Astrocyte (in vitro differentiated cells and primary cell): ENCODE measurements at regions not wholly inside any gene's neighbourhood (a gene's known extent, or its start where the extent isn't known, plus 50 kb on each side); places are given as distances from the start of the nearest gene placed in this dataset.

Experiments used
- DNase-seq: peaks from one replicate; pipeline ENCODE4 v3.0.0-alpha.2; 2010; ENCODE audit warnings: low read depth
- FAIRE-seq: peaks from 2 replicates; lab custom pipeline; 2011; peaks lifted over from hg19 to GRCh38; lab: Jason Lieb, UNC
- H2AFZ ChIP-seq: 2 replicates; pipeline ENCODE4 v1.6.0; 2012; ENCODE audit warnings: low read depth, low read length, inconsistent platforms
- H3K27ac ChIP-seq: 2 replicates; pipeline ENCODE4 v1.5.1; 2011; ENCODE audit warnings: low read depth, low read length, inconsistent platforms
- H3K27me3 ChIP-seq: 2 replicates; pipeline ENCODE4 v1.6.0; 2011; ENCODE audit warnings: low read length, inconsistent platforms; ENCODE audit not compliant: insufficient read depth
- H3K36me3 ChIP-seq: 2 replicates; pipeline ENCODE4 v1.5.1; 2011; ENCODE audit warnings: low read length, inconsistent platforms; ENCODE audit not compliant: insufficient read depth
- H3K4me1 ChIP-seq: 2 replicates; pipeline ENCODE4 v1.5.1; 2011; ENCODE audit warnings: low read length, inconsistent platforms; ENCODE audit not compliant: insufficient read depth
- H3K4me2 ChIP-seq: 2 replicates; pipeline ENCODE4 v1.6.0; 2012; ENCODE audit warnings: low read length, inconsistent platforms
- H3K4me3 ChIP-seq: 2 replicates; pipeline ENCODE4 v1.5.1; 2011; ENCODE audit warnings: low read depth, mild to moderate bottlenecking, low read length, inconsistent platforms; ENCODE audit not compliant: insufficient read depth
- H3K79me2 ChIP-seq: 2 replicates; pipeline ENCODE4 v1.6.0; 2012; ENCODE audit warnings: mild to moderate bottlenecking, low read length, inconsistent platforms; ENCODE audit not compliant: insufficient read depth
- H3K9ac ChIP-seq: 2 replicates; pipeline ENCODE4 v1.6.0; 2012; ENCODE audit warnings: mild to moderate bottlenecking, low read length, inconsistent platforms
- H3K9me3 ChIP-seq: 2 replicates; pipeline ENCODE4 v1.5.1; 2012; ENCODE audit warnings: low read depth, mild to moderate bottlenecking, low read length, inconsistent platforms; ENCODE audit not compliant: insufficient read depth
- H4K20me1 ChIP-seq: 2 replicates; pipeline ENCODE4 v1.6.0; 2012; ENCODE audit warnings: low read length, inconsistent platforms; ENCODE audit not compliant: insufficient read depth
- H3K27ac Mint-ChIP-seq: one replicate; pipeline ENCODE4 v1.8.0; 2021; ENCODE audit warnings: mild to moderate bottlenecking, mixed read lengths; ENCODE audit not compliant: unreplicated experiment
- H3K27me3 Mint-ChIP-seq: one replicate; pipeline ENCODE4 v1.8.0; 2021; ENCODE audit warnings: low read depth, mixed read lengths; ENCODE audit not compliant: unreplicated experiment
- H3K36me3 Mint-ChIP-seq: one replicate; pipeline ENCODE4 v1.8.0; 2021; ENCODE audit warnings: low read depth, mixed read lengths; ENCODE audit not compliant: unreplicated experiment
- H3K4me1 Mint-ChIP-seq: one replicate; pipeline ENCODE4 v1.8.0; 2021; ENCODE audit warnings: low read depth, mixed read lengths; ENCODE audit not compliant: unreplicated experiment
- H3K4me3 Mint-ChIP-seq: one replicate; pipeline ENCODE4 v1.8.0; 2021; ENCODE audit warnings: mild to moderate bottlenecking, moderate library complexity, mixed read lengths; ENCODE audit not compliant: unreplicated experiment
- H3K9me3 Mint-ChIP-seq: one replicate; pipeline ENCODE4 v1.8.0; 2021; ENCODE audit warnings: mild to moderate bottlenecking, mixed read lengths; ENCODE audit not compliant: unreplicated experiment
- CTCF ChIP-seq: IDR thresholded peaks from 2 replicates; pipeline ENCODE4 v1.5.1; 2011; ENCODE audit warnings: low read depth, mild to moderate bottlenecking, inconsistent platforms, low read length, moderate library complexity; ENCODE audit not compliant: insufficient read depth
- EZH2 ChIP-seq: IDR thresholded peaks from 2 replicates; pipeline ENCODE4 v1.6.1; 2012; ENCODE audit warnings: mild to moderate bottlenecking, low read length, inconsistent platforms; ENCODE audit not compliant: insufficient read depth

- Histone ChIP-seq H3K4me1 (no peaks in the 10 kb centered on the region), H3K4me2 (no peak overlapping the region), H3K9ac (no peak overlapping the region), H3K36me3 (no peaks in the 10 kb centered on the region), H4K20me1 (no peaks in the 10 kb centered on the region), H2AFZ (no peak overlapping the region), H3K79me2 (no peaks in the 10 kb centered on the region), H3K4me3 (no peak overlapping the region), H3K27me3 (no peaks in the 10 kb centered on the region), H3K9me3 (peaks cover 10% of the 10 kb centered on the region), H3K27ac (no peak overlapping the region)
- Mint-ChIP-seq H3K4me1 (no peaks in the 10 kb centered on the region), H3K27ac (no peak overlapping the region), H3K36me3 (no peaks in the 10 kb centered on the region), H3K4me3 (no peak overlapping the region), H3K9me3 (peaks cover 2% of the 10 kb centered on the region), H3K27me3 (peaks cover 5% of the 10 kb centered on the region)
- DNase-seq: no peak
- no peak for FAIRE-seq
- no peak for TF ChIP-seq CTCF
- no peak for TF ChIP-seq EZH2
Measured at GRCh38 chr18:51953521-51953920, 386.5 kb upstream of the DCC start.

DNA sequence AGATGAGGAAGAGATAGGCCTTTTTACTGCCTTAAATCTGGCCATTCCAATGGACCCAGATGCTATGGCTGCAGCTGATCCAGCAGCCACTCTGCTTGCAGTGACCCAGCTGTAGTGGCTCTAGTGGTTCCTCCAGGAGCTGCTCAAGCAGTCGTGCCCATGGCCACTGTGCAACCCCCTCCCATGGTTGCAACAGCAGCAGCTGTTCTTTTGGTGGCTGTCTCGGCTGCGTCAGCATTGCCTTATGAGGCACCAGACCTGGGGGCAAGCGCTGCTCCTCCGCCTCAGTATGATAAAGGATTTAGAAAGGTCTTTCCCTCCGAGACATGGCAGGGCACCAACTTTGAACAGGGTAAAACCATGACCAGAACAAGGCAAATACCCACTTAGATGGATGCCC lies 384.9 kb upstream of the DCC start:
- no peak overlapping the region for H3K4me3 ChIP-seq
- Mint-ChIP-seq H3K27ac (no peak overlapping the region), H3K36me3 (no peaks in the 10 kb centered on the region), H3K9me3 (peaks cover 2% of the 10 kb centered on the region), H3K4me1 (no peaks in the 10 kb centered on the region), H3K4me3 (no peak overlapping the region), H3K27me3 (peaks cover 5% of the 10 kb centered on the region)
- no peak overlapping the region for H2AFZ ChIP-seq
- no peak overlapping the region for H3K9ac ChIP-seq
- no peak for DNase-seq
- H3K4me1 ChIP-seq: no peaks in the 10 kb centered on the region
- H4K20me1 ChIP-seq: no peaks in the 10 kb centered on the region
- H3K27me3 ChIP-seq: no peaks in the 10 kb centered on the region
- H3K4me2 ChIP-seq: no peak overlapping the region
- no peak for TF ChIP-seq EZH2
- TF ChIP-seq CTCF: no peak
- H3K36me3 ChIP-seq: no peaks in the 10 kb centered on the region
- H3K9me3 ChIP-seq: peaks cover 10% of the 10 kb centered on the region
- H3K27ac ChIP-seq: no peak overlapping the region
- no peaks in the 10 kb centered on the region for H3K79me2 ChIP-seq
- no peak for FAIRE-seq

DNA sequence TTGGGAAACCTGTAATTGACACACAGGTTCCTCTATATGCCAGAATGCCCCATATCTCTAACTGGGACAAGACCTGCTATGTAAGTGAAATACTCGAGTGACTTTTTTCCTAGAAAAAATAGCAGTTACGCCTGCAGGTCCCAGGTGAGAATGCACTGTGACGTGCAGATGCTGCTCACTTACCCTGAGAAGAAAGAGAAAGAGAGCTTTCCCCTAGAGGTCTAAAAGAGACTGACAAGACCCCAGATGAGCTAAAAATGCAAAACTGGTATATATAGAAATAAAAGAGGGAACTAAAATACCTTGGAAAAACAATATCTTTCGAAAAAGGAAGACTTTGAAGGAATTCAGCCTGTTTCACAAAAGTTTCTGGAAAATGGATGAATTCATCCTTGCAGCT lies 383.0 kb upstream of the DCC start:
- no peaks in the 10 kb centered on the region for H4K20me1 ChIP-seq
- TF ChIP-seq EZH2: no peak
- no peak for TF ChIP-seq CTCF
- no peaks in the 10 kb centered on the region for H3K36me3 Mint-ChIP-seq
- peaks cover 5% of the 10 kb centered on the region for H3K9me3 ChIP-seq
- no peaks in the 10 kb centered on the region for H3K27me3 ChIP-seq
- no peaks in the 10 kb centered on the region for H3K9me3 Mint-ChIP-seq
- H3K27ac Mint-ChIP-seq: no peak overlapping the region
- peaks cover 5% of the 10 kb centered on the region for H3K27me3 Mint-ChIP-seq
- FAIRE-seq (no peak), DNase-seq (no peak)
- no peaks in the 10 kb centered on the region for H3K79me2 ChIP-seq
- H3K4me2 ChIP-seq: no peak overlapping the region
- H3K9ac ChIP-seq: no peak overlapping the region
- no peaks in the 10 kb centered on the region for H3K4me1 Mint-ChIP-seq
- H3K27ac ChIP-seq: no peak overlapping the region
- no peaks in the 10 kb centered on the region for H3K36me3 ChIP-seq
- no peak overlapping the region for H3K4me3 Mint-ChIP-seq
- no peak overlapping the region for H2AFZ ChIP-seq
- H3K4me3 ChIP-seq: no peak overlapping the region
- H3K4me1 ChIP-seq: no peaks in the 10 kb centered on the region
